HCT116 (cell line): ENCODE measurements at regions not wholly inside any gene's neighbourhood (a gene's known extent, or its start where the extent isn't known, plus 50 kb on each side); places are given as distances from the start of the nearest gene placed in this dataset.

ENCODE experiments used
- ATAC-seq: fragments of 200-7000 bp; cut with Tn5 transposase; 2 replicates; pipeline ENCODE4 v1.9.1; 2020; ENCODE audit warnings: mild to moderate bottlenecking, moderate library complexity
- BruUV-seq: library from RNA; stranded (reverse); fragments of 400-500 nt; replicated peaks from 2 replicates; lab custom pipeline; 2021; lab: Mats Ljungman, UMichigan
- CTCF ChIA-PET: fragments of 300-600 bp; sonication (Branson Sonifier 250); formaldehyde crosslinking; loops from one replicate; lab custom pipeline; 2021; ENCODE audit warnings: antibody characterized with exemption; lab: Charles Lee
- POLR2A ChIA-PET: fragments of 300-600, 350-600 bp; sonication (Branson Sonifier 250); formaldehyde crosslinking; loops from one replicate; lab custom pipeline; 2021; ENCODE audit warnings: antibody characterized with exemption; lab: Charles Lee
- RAD21 ChIA-PET, 2 experiments: fragments of 300-600 bp; sonication (Branson Sonifier 250); formaldehyde crosslinking; loops; one replicate each; lab custom pipeline; 2023; ENCODE audit warnings: low total read pairs in 2 of 2; ENCODE audit not compliant: uncharacterized antibody in 2 of 2, unreplicated experiment in 2 of 2, low non-redundant PET in 1 of 2; lab: Charles Lee
- DNase-seq: peaks from one replicate; pipeline ENCODE4 v3.0.0-alpha.2; 2010; ENCODE audit warnings: low read depth, low spot score
- H2AFZ ChIP-seq: fragments of 200-600 bp; shearing (Covaris generic), sonication (generic); 2 replicates; pipeline ENCODE4 v1.6.1; 2017; ENCODE audit warnings: low read depth, mixed run types, mixed read lengths, antibody characterized with exemption, low read length; ENCODE audit not compliant: poor library complexity, severe bottlenecking
- H3K27ac ChIP-seq: 2 replicates; pipeline ENCODE4 v1.5.1; 2012; ENCODE audit warnings: low read depth, low read length
- H3K27me3 ChIP-seq: fragments of 200-600 bp; sonication (generic); 2 replicates; pipeline ENCODE4 v1.6.1; 2016; ENCODE audit warnings: mixed run types, low read length, mixed read lengths; ENCODE audit not compliant: insufficient read depth
- H3K36me3 ChIP-seq, 2 experiments: fragments of 200-500 bp in 1 of 2; fragments of 200-600 bp in 1 of 2; sonication (Bioruptor generic) in 1 of 2; sonication (generic) in 1 of 2; 2 replicates each; pipeline versions ENCODE4 v1.5.1 to v1.6.1; 2014 to 2016; ENCODE audit warnings: low read length in 2 of 2, inconsistent platforms in 1 of 2, mixed read lengths in 1 of 2, mixed run types in 1 of 2; ENCODE audit not compliant: insufficient read depth in 2 of 2, control insufficient read depth in 1 of 2
- H3K4me1 ChIP-seq, 2 experiments: fragments of 200-600 bp in 1 of 2; sonication (generic) in 1 of 2; 2 replicates each; pipeline versions ENCODE4 v1.5.1 to v1.6.1; 2012 to 2017; ENCODE audit warnings: low read length in 2 of 2, inconsistent platforms in 1 of 2, mild to moderate bottlenecking in 1 of 2, mixed read lengths in 1 of 2, mixed run types in 1 of 2, moderate library complexity in 1 of 2; ENCODE audit not compliant: insufficient read depth in 2 of 2, control insufficient read depth in 1 of 2
- H3K4me2 ChIP-seq: fragments of 200-600 bp; sonication (generic); 2 replicates; pipeline ENCODE4 v1.6.1; 2017; ENCODE audit warnings: mixed run types, low read length, mixed read lengths
- H3K4me3 ChIP-seq, 2 experiments: fragments of 200-600 bp in 1 of 2; sonication (generic) in 1 of 2; replicated peaks in 1 of 2; 2 replicates each; pipeline ENCODE4 v1.5.1; 2011 to 2016; ENCODE audit warnings: low read length in 2 of 2, control low read depth in 1 of 2, low read depth in 1 of 2, mild to moderate bottlenecking in 1 of 2, mixed read lengths in 1 of 2, mixed run types in 1 of 2
- H3K79me2 ChIP-seq: fragments of 200-600 bp; sonication (generic); 2 replicates; pipeline ENCODE4 v1.6.1; 2017; ENCODE audit warnings: mild to moderate bottlenecking, mixed run types, low read length, moderate library complexity, mixed read lengths; ENCODE audit not compliant: insufficient read depth
- H3K9ac ChIP-seq: fragments of 200-600 bp; sonication (generic); 2 replicates; pipeline ENCODE4 v1.6.1; 2016; ENCODE audit warnings: low read length, mixed read lengths
- H3K9me2 ChIP-seq: fragments of 200-600 bp; sonication (generic), shearing (Covaris generic); 2 replicates; pipeline ENCODE4 v1.6.1; 2017; ENCODE audit warnings: mixed run types, mild to moderate bottlenecking, moderate library complexity; ENCODE audit not compliant: insufficient read depth
- H3K9me3 ChIP-seq, 2 experiments: fragments of 200-500 bp in 1 of 2; fragments of 200-600 bp in 1 of 2; sonication (Bioruptor generic) in 1 of 2; sonication (generic) in 1 of 2; 2 replicates each; pipeline ENCODE4 v1.6.1; 2014 to 2017; ENCODE audit warnings: low read length in 2 of 2, mixed read lengths in 2 of 2, inconsistent platforms in 1 of 2, low read depth in 1 of 2, mild to moderate bottlenecking in 1 of 2, mixed run types in 1 of 2, moderate library complexity in 1 of 2; ENCODE audit not compliant: control insufficient read depth in 1 of 2, insufficient read depth in 1 of 2
- H4K20me1 ChIP-seq: fragments of 200-600 bp; sonication (generic), shearing (Covaris generic); 2 replicates; pipeline ENCODE4 v1.6.1; 2017; ENCODE audit warnings: mixed run types, mild to moderate bottlenecking, moderate library complexity; ENCODE audit not compliant: insufficient read depth
- EZH2phosphoT487 ChIP-seq: fragments of 200-600 bp; IDR thresholded peaks from 2 replicates; pipeline ENCODE4 v1.6.1; 2018; ENCODE audit warnings: antibody characterized with exemption, borderline replicate concordance
- FOSL1 ChIP-seq: IDR thresholded peaks from 2 replicates; pipeline ENCODE4 v1.6.1; 2012; ENCODE audit warnings: low read depth
- SP1 ChIP-seq: IDR thresholded peaks from 2 replicates; pipeline ENCODE4 v1.6.1; 2012; ENCODE audit warnings: low read depth
- SRF ChIP-seq: IDR thresholded peaks from 2 replicates; pipeline ENCODE4 v1.6.1; 2012; ENCODE audit warnings: low read depth
- TCF7L2 ChIP-seq: IDR thresholded peaks from 2 replicates; pipeline ENCODE4 v1.7.0; 2011; ENCODE audit warnings: borderline replicate concordance, inconsistent platforms; ENCODE audit not compliant: insufficient read depth, insufficient read length; ENCODE audit errors: extremely low read depth
- intact Hi-C: fragments of 100-400 bp; cut with micrococcal nuclease; formaldehyde crosslinking; loops from 2 replicates; pipeline ENCODE4 v1.10.0; 2022
- TF ChIP-seq, protein P1 (sequence below): IDR thresholded peaks from 2 replicates; pipeline ENCODE4 v1.6.1; 2012; ENCODE audit warnings: low read depth
- TF ChIP-seq, protein P2 (sequence below): IDR thresholded peaks from 2 replicates; pipeline ENCODE4 v1.6.1; 2012
- TF ChIP-seq, protein P3 (sequence below): IDR thresholded peaks from 2 replicates; pipeline ENCODE4 v1.6.1; 2011; ENCODE audit warnings: mild to moderate bottlenecking, low read length, moderate library complexity; ENCODE audit not compliant: insufficient replicate concordance; ENCODE audit errors: extremely low read depth
- TF ChIP-seq, protein P4 (sequence below): IDR thresholded peaks from 2 replicates; pipeline ENCODE4 v1.6.1; 2012

- BruUV-seq: no TSS peak
- Histone ChIP-seq H3K36me3 (no peaks in the 10 kb centered on the region), H3K4me1 (no peaks in the 10 kb centered on the region), H2AFZ (no peak overlapping the region), H3K9me3 (no peaks in the 10 kb centered on the region), H3K27me3 (peaks cover 58% of the 10 kb centered on the region), H3K27ac (no peak overlapping the region), H3K4me2 (no peak overlapping the region), H3K79me2 (no peaks in the 10 kb centered on the region), H4K20me1 (no peaks in the 10 kb centered on the region), H3K9ac (no peak overlapping the region), H3K9me2 (no peaks in the 10 kb centered on the region)
- RAD21 ChIA-PET: no interaction called here
- POLR2A ChIA-PET: no interaction called here
- intact Hi-C loops: no loop called here
- DNase-seq: no peak
- ATAC-seq: no peak
- CTCF ChIA-PET: no interaction called here
- TF ChIP-seq SP1: no peak
- TF ChIP-seq, protein P1, sequence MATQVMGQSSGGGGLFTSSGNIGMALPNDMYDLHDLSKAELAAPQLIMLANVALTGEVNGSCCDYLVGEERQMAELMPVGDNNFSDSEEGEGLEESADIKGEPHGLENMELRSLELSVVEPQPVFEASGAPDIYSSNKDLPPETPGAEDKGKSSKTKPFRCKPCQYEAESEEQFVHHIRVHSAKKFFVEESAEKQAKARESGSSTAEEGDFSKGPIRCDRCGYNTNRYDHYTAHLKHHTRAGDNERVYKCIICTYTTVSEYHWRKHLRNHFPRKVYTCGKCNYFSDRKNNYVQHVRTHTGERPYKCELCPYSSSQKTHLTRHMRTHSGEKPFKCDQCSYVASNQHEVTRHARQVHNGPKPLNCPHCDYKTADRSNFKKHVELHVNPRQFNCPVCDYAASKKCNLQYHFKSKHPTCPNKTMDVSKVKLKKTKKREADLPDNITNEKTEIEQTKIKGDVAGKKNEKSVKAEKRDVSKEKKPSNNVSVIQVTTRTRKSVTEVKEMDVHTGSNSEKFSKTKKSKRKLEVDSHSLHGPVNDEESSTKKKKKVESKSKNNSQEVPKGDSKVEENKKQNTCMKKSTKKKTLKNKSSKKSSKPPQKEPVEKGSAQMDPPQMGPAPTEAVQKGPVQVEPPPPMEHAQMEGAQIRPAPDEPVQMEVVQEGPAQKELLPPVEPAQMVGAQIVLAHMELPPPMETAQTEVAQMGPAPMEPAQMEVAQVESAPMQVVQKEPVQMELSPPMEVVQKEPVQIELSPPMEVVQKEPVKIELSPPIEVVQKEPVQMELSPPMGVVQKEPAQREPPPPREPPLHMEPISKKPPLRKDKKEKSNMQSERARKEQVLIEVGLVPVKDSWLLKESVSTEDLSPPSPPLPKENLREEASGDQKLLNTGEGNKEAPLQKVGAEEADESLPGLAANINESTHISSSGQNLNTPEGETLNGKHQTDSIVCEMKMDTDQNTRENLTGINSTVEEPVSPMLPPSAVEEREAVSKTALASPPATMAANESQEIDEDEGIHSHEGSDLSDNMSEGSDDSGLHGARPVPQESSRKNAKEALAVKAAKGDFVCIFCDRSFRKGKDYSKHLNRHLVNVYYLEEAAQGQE: no peak
- no peak for TF ChIP-seq EZH2phosphoT487
- TF ChIP-seq, all 23 proteins: peak for 0
- H3K4me3 ChIP-seq: no peak overlapping the region
Observed at GRCh38 chr2:129892773-129893172, 86.7 kb upstream of the RAB6C start.

DNA sequence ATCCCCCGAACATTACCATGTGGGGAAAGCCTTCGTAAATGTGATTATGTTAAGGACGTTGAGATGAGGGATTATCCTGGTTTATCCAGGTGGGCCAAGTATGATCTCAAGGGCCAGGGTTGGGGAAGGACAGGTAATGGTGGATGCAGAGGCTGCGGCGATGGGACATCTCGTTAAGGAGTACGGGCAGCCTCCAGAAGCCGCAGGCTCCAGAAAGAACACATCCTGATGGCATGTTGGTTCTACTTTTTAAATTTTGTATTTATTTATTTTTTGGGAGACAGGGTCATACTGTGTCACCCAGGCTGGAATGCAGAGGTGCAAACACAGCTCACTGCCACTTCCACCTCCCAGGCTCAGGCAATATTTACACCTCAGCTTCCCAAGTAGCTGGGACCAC lies 86.2 kb upstream of the RAB6C start:
- Histone ChIP-seq H3K27ac (no peak overlapping the region), H2AFZ (no peak overlapping the region), H3K9ac (no peak overlapping the region), H3K27me3 (peaks cover 63% of the 10 kb centered on the region), H3K4me3 (no peak overlapping the region), H3K4me2 (no peak overlapping the region), H3K4me1 (no peaks in the 10 kb centered on the region), H4K20me1 (no peaks in the 10 kb centered on the region), H3K9me3 (no peaks in the 10 kb centered on the region), H3K36me3 (no peaks in the 10 kb centered on the region), H3K79me2 (no peaks in the 10 kb centered on the region), H3K9me2 (no peaks in the 10 kb centered on the region)
- intact Hi-C loops: no loop called here
- ChIA-PET CTCF (no interaction called here), POLR2A (no interaction called here), RAD21 (no interaction called here)
- DNase-seq (no peak), ATAC-seq (no peak)
- no TSS peak for BruUV-seq
- TF ChIP-seq, protein P2, sequence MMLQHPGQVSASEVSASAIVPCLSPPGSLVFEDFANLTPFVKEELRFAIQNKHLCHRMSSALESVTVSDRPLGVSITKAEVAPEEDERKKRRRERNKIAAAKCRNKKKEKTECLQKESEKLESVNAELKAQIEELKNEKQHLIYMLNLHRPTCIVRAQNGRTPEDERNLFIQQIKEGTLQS: no peak
- TF ChIP-seq TCF7L2: no peak
- no peak for TF ChIP-seq FOSL1
- TF ChIP-seq SRF: no peak
- TF ChIP-seq, protein P3, sequence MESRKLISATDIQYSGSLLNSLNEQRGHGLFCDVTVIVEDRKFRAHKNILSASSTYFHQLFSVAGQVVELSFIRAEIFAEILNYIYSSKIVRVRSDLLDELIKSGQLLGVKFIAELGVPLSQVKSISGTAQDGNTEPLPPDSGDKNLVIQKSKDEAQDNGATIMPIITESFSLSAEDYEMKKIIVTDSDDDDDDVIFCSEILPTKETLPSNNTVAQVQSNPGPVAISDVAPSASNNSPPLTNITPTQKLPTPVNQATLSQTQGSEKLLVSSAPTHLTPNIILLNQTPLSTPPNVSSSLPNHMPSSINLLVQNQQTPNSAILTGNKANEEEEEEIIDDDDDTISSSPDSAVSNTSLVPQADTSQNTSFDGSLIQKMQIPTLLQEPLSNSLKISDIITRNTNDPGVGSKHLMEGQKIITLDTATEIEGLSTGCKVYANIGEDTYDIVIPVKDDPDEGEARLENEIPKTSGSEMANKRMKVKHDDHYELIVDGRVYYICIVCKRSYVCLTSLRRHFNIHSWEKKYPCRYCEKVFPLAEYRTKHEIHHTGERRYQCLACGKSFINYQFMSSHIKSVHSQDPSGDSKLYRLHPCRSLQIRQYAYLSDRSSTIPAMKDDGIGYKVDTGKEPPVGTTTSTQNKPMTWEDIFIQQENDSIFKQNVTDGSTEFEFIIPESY: no peak
- TF ChIP-seq, protein P4, sequence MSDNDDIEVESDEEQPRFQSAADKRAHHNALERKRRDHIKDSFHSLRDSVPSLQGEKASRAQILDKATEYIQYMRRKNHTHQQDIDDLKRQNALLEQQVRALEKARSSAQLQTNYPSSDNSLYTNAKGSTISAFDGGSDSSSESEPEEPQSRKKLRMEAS: no peak
- TF ChIP-seq, protein P1: no peak
- no peak for TF ChIP-seq EZH2phosphoT487
- no peak for TF ChIP-seq SP1
